ENCODE measurements at regions not wholly inside any gene's neighbourhood (a gene's known extent, or its start where the extent isn't known, plus 50 kb on each side); places are given as distances from the start of the nearest gene placed in this dataset.
A peak's percentile ranks its signal among the peaks of the same experiment; 100 is the strongest.

GRCh38 chr2:43052204-43052943 lies 174.0 kb downstream of the ZFP36L2 start:
- DNase-seq (ENCODE audit: low spot score), result no peak

DNA sequence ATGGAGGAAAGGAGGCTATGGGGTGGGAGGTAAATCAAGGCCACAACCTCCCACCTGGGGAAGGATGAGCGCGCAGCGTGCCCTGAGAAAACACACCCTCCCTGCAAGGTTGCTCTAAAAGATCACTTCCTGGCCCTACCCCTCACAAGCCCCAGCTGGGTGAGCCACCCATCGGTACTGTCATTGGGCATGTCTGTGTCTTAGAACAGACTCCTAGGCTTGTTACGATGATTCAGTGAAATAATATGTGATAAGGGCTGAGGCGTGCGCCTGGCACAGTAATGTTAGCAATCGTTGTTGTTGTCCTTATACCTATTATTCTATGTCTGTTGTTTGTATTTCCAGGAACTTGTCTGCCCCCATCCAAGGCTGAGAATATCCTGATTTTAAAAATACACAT lies 175.1 kb downstream of the ZFP36L2 start:
- DNase-seq (ENCODE audit: low spot score), result no peak

DNA sequence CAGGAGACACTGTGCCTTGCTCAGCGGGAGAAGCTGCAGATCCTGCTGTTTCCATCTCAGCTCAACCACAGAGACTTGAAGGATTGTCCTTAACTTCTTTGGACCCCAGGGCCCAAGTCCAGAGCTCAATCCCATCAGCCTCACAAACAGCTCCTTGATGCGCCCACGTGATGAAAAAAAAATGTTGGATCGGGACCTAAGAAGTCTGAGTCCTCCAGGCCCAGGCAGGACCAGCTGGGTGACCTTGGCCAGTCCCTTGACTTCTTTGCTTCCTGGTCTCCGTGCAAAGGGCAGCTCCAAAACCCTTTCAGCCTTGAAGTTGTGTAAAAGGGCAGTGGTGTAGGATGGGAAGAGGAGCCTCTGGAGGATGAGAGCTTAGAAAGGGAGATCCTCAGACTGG lies 175.5 kb downstream of the ZFP36L2 start:
- DNase-seq (ENCODE audit: low spot score), result no peak

- no peak for DNase-seq (ENCODE audit: low spot score)
Measured at GRCh38 chr2:43049836-43050801, 176.3 kb downstream of the ZFP36L2 start.

- no peak for DNase-seq (ENCODE audit: low spot score)
Measured at GRCh38 chr2:43047187-43047780, 179.1 kb downstream of the ZFP36L2 start.

DNA sequence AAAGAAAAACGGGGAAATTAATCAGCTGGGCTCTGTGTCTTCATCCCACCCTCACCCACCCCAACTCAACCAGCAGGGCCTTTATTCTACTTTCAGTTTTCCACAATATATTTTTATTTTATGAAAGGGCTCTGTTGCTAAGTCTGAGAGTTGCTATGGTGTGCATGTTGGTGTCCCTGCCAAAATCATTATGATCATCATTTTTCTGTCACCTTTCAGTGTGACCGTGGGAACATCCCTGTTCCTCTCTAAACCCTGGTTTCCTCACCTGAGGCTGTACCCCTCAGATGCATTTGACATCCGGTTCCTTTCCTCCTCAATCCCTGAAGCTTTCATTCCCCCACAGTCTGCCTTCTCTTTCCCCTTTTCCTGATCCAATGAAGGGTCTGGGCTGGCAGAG lies 180.5 kb downstream of the ZFP36L2 start:
- DNase-seq (ENCODE audit: low spot score), result no peak

GRCh38 chr2:43044093-43044681 lies 182.2 kb downstream of the ZFP36L2 start:
- DNase-seq (ENCODE audit: low spot score), result no peak

GRCh38 chr2:43043553-43043870 lies 182.9 kb downstream of the ZFP36L2 start:
- DNase-seq (ENCODE audit: low spot score), result no peak

DNA sequence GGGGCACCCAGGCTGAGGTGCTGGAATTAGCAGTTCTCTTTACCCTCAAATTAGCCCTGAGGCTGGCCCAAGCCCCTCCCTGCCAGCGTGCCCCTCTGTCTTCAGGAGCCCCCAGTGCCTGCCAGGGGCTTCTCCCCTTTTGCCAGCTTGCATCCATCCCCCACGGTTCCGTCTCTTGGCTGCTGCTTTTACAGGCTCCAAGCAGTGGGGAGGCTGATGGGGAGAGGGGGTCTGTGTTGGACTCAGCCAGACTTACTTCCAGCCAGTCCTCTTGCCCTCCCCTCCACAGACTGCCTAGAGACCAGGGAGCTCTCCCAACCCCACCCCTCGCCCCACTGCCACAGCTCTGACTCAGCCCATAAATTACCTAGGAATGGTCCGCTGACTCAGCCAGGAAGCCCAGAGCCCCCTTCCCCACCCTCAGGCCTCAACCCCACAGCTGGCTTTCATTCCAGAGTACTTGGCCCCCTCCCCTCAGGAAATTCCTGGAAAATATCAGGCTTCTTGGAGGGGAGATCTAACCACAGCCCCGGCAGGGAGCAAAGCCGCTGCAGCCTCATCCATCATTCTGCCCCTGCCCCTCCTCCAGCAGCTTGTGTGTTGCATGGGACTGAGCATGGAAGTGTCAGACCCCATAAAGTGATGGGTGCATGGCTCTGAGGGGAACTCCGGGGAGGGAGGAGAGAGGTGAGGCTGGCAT lies 184.6 kb downstream of the ZFP36L2 start:
- DNase-seq (ENCODE audit: low spot score), result peak; percentile 95

DNA sequence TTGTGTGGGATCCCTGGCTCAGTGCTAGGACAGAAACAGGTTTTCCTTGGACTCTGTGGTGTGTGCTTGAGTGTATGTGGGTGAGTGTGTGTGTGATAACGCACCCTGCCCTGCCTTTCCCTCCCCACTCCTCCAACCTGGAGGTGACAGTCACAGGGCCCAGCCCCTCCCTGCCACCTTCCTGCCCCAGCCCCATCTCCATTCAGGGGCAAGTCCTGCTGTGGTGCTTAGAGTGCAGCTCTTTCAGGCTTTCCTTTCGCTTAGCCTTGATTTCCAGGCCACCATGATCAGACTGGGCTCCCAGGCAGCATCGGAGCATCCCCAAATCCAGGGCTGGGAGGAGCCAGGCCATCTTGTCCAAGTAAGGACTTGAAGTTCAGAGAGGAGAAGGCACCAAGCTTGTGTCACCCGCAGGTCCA lies 185.2 kb downstream of the ZFP36L2 start:
- DNase-seq (ENCODE audit: low spot score), result peak; percentile 31

GRCh38 chr2:43040084-43040854 lies 186.1 kb downstream of the ZFP36L2 start:
- no peak for DNase-seq (ENCODE audit: low spot score)

- no peak for DNase-seq (ENCODE audit: low spot score)
Measured at GRCh38 chr2:43039376-43040080, 186.9 kb downstream of the ZFP36L2 start.

GRCh38 chr2:43038696-43039094 lies 187.7 kb downstream of the ZFP36L2 start:
- no peak for DNase-seq (ENCODE audit: low spot score)

GRCh38 chr2:43038034-43038695 lies 188.2 kb downstream of the ZFP36L2 start:
- peak; percentile 40 for DNase-seq (ENCODE audit: low spot score)

- no peak for DNase-seq (ENCODE audit: low spot score)
Measured at GRCh38 chr2:43035922-43036321, 190.5 kb downstream of the ZFP36L2 start.

DNA sequence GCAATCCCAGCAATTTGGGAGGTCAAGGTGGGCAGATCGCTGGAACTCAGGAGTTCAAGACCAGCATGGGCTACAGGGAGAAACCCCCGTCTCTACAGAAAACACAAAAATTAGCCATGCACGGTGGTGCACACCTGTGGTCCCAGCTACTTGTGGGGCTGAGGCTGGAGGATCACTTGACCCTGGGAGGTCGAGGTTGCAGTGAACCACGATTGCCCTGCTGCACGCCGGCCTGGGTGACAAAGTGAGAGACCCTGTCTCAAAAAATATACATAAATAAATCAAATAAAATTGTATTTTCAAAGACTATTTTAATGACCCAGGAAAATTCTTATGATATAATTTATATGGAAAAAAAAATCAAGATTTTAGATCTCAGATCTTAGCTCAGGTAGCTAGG lies 191.5 kb downstream of the ZFP36L2 start:
- no peak for DNase-seq (ENCODE audit: low spot score)

GRCh38 chr2:43034242-43034619 lies 192.2 kb downstream of the ZFP36L2 start:
- no peak for DNase-seq (ENCODE audit: low spot score)

DNA sequence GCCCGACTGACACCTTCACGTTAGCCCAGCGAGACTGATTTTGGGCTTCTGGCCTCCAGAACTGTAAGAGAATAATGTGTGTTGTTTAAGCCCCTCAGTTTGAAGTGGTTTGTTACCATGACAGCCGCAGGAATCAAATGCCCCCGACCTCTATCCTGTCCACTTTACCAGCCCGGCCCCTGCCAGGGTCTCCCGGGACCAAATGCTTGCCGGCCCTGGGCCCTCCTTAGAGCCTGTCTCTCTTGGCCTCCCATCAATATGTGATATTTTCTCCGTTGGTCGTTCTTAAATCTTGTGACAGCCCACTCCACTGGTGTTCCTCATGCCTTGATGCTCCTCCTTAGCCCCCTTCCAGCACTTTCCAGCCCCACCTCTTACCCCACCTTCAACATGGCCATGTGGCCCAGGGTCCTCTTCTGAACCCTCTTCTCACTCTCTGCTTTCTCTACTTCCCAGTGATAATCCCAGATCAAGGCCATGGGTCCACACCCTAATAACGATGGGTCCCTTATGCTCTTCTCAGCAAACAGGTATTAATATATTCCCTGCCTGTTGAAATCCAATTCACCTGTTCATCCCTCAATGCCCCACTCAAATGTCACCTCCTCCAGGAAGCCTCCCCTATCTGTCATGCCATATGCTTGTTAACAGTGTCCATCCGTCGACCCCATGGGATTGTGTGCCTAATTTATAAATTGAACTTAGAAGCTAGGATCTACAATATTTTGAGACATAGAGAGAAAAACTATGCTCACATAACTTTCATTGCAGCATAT lies 192.8 kb downstream of the ZFP36L2 start:
- DNase-seq (ENCODE audit: low spot score), result no peak

DNA sequence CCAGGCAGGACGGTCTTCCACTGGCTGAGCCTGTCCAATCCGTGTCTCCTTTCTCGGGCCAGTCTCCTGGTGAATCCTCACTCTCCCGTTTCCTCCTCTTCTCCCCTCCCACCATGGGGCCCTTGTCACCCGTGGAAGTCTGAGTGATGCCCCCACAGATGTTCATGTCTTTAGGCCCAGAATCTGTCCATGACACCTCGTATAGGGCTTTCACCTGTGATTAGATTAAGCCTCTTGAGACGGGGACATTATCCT lies 193.5 kb downstream of the ZFP36L2 start:
- no peak for DNase-seq (ENCODE audit: low spot score)
